IMR-90 (cell line): ENCODE measurements at regions not wholly inside any gene's neighbourhood (a gene's known extent, or its start where the extent isn't known, plus 50 kb on each side); places are given as distances from the start of the nearest gene placed in this dataset.
A peak's percentile ranks its signal among the peaks of the same experiment; 100 is the strongest.

Experiments used
- CTCF ChIP-seq: conservative IDR thresholded peaks from 2 replicates; pipeline ENCODE4 v1.5.1; 2012; ENCODE audit warnings: mild to moderate bottlenecking, low read depth, low read length, improper control_type of control experiment
- MAFK ChIP-seq: IDR thresholded peaks from 2 replicates; pipeline ENCODE4 v1.6.1; 2012; ENCODE audit warnings: low read depth, low read length, improper control_type of control experiment
- POLR2A ChIP-seq: IDR thresholded peaks from 2 replicates; pipeline ENCODE4 v1.6.1; 2012; ENCODE audit warnings: mild to moderate bottlenecking, low read depth, low read length
- RCOR1 ChIP-seq: IDR thresholded peaks from 2 replicates; pipeline ENCODE4 v1.6.1; 2012; ENCODE audit warnings: mild to moderate bottlenecking, low read length, improper control_type of control experiment; ENCODE audit not compliant: insufficient replicate concordance
- TF ChIP-seq, protein P1 (sequence below): fragments of 150-350 bp; IDR thresholded peaks from 2 replicates; pipeline ENCODE4 v1.6.1; 2016; ENCODE audit warnings: low read depth, mild to moderate bottlenecking, low read length, moderate library complexity, borderline replicate concordance

- TF ChIP-seq CTCF (peak; percentile 45), POLR2A (no peak), MAFK (no peak), RCOR1 (no peak)
- TF ChIP-seq, protein P1, sequence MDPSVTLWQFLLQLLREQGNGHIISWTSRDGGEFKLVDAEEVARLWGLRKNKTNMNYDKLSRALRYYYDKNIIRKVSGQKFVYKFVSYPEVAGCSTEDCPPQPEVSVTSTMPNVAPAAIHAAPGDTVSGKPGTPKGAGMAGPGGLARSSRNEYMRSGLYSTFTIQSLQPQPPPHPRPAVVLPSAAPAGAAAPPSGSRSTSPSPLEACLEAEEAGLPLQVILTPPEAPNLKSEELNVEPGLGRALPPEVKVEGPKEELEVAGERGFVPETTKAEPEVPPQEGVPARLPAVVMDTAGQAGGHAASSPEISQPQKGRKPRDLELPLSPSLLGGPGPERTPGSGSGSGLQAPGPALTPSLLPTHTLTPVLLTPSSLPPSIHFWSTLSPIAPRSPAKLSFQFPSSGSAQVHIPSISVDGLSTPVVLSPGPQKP, result no peak
Measured at GRCh38 chr16:35391328-35391727, 1931.9 kb downstream of the TP53TG3F start.
